ENCODE measurements at regions not wholly inside any gene's neighbourhood (a gene's known extent, or its start where the extent isn't known, plus 50 kb on each side); places are given as distances from the start of the nearest gene placed in this dataset.

DNA sequence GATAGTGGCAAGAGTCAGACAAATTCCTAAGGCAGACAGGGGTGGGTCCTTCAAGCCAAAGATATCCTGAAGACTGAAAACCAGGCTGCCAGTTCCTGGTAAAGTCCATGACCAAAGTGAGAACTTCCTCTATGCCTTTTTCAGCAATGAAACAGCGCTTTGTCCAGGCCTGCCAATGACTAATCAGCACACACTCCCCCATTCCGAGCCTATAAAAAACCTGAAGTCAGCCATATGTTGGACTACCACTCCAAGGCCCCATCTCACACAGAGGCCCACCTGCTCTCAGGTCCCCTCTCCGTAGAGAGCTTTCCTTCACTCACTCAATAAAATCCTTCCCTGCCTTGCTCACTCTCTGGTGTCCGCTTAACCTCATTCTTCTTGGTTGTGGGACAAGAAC lies 402.2 kb downstream of the ANKRD7 start:
- TF ChIP-seq CTCF (IDR thresholded peaks at IDR 0.05 in 4 of 5, conservative IDR thresholded peaks at IDR 0.05 in 1 of 5) (no peak), POLR2A (IDR thresholded peaks at IDR 0.05) (no peak)

All from gastrocnemius medialis (tissue), 4 donors.